CD4-positive, alpha-beta T cell treated with Interleukin-4 for 1 hour (primary cell): ENCODE measurements at regions not wholly inside any gene's neighbourhood (a gene's known extent, or its start where the extent isn't known, plus 50 kb on each side); places are given as distances from the start of the nearest gene placed in this dataset.

ENCODE experiments used
- DNase-seq, 2 donors: peaks; one replicate each; pipeline ENCODE4 v3.0.0-alpha.2; 2020 to 2022

GRCh38 chr5:58246461-58246944 is 213.4 kb downstream of the PLK2 start:
- DNase-seq, result no peak

- DNase-seq, result no peak
Measured at GRCh38 chr5:58245476-58245840, 214.4 kb downstream of the PLK2 start.

GRCh38 chr5:58244819-58245475 is 214.9 kb downstream of the PLK2 start:
- no peak for DNase-seq

- no peak for DNase-seq
Measured at GRCh38 chr5:58241389-58241788, 218.5 kb downstream of the PLK2 start.

GRCh38 chr5:58240322-58240721 is 219.6 kb downstream of the PLK2 start:
- no peak for DNase-seq

- DNase-seq, result no peak
Measured at GRCh38 chr5:58239731-58240130, 220.2 kb downstream of the PLK2 start.

- DNase-seq, result no peak
Measured at GRCh38 chr5:58239045-58239444, 220.8 kb downstream of the PLK2 start.

GRCh38 chr5:58236498-58236897 is 223.4 kb downstream of the PLK2 start:
- DNase-seq, result no peak

GRCh38 chr5:58235299-58235698 is 224.6 kb downstream of the PLK2 start:
- DNase-seq, result peak in 1 of 2 donors; percentile 45

- DNase-seq, result no peak
Measured at GRCh38 chr5:58232130-58232529, 227.8 kb downstream of the PLK2 start.

GRCh38 chr5:58231041-58231440 is 228.8 kb downstream of the PLK2 start:
- no peak for DNase-seq

GRCh38 chr5:58228896-58229295 is 231.0 kb downstream of the PLK2 start:
- no peak for DNase-seq

- no peak for DNase-seq
Measured at GRCh38 chr5:58227858-58228257, 232.0 kb downstream of the PLK2 start.

- no peak for DNase-seq
Measured at GRCh38 chr5:58224661-58225060, 235.2 kb downstream of the PLK2 start.

GRCh38 chr5:58224221-58224620 is 235.7 kb downstream of the PLK2 start:
- DNase-seq, result no peak

- DNase-seq, result no peak
Measured at GRCh38 chr5:58215364-58215763, 244.5 kb downstream of the PLK2 start.

GRCh38 chr5:58211441-58211840 is 248.4 kb downstream of the PLK2 start:
- no peak for DNase-seq

GRCh38 chr5:58208674-58209073 is 251.2 kb downstream of the PLK2 start:
- no peak for DNase-seq

GRCh38 chr5:58207076-58207475 is 252.8 kb downstream of the PLK2 start:
- DNase-seq, result no peak

GRCh38 chr5:58204966-58205365 is 254.9 kb downstream of the PLK2 start:
- DNase-seq, result no peak

GRCh38 chr5:58202941-58203444 is 256.9 kb downstream of the PLK2 start:
- no peak for DNase-seq

- DNase-seq, result no peak
Measured at GRCh38 chr5:58201922-58202648, 257.8 kb downstream of the PLK2 start.

GRCh38 chr5:58200451-58200850 is 259.4 kb downstream of the PLK2 start:
- no peak for DNase-seq

GRCh38 chr5:58199087-58199486 is 260.8 kb downstream of the PLK2 start:
- no peak for DNase-seq
